Kidney (tissue), 13 donors: ENCODE measurements at regions not wholly inside any gene's neighbourhood (a gene's known extent, or its start where the extent isn't known, plus 50 kb on each side); places are given as distances from the start of the nearest gene placed in this dataset.

Experiments used
- DNase-seq, 5 donors: peaks; one replicate each; pipeline ENCODE4 v3.0.0-alpha.2; 2013 to 2020
- FAIRE-seq: peaks from 2 replicates; lab custom pipeline; 2012; peaks lifted over from hg19 to GRCh38; lab: Jason Lieb, UNC
- H3K27ac ChIP-seq, 2 donors: one replicate each; pipeline ENCODE4 v1.7.0; 2013; ENCODE audit warnings: low read depth in 2 of 2, low read length in 2 of 2, inconsistent platforms in 1 of 2
- H3K27me3 ChIP-seq: one replicate; pipeline ENCODE4 v1.7.1; 2013; ENCODE audit warnings: low read length, inconsistent platforms; ENCODE audit not compliant: control insufficient read depth, insufficient read depth
- H3K36me3 ChIP-seq, 3 donors: one replicate each; pipeline versions ENCODE4 v1.7.0 to v1.7.1; 2013; ENCODE audit warnings: low read length in 3 of 3, control low read depth in 1 of 3, inconsistent platforms in 1 of 3; ENCODE audit not compliant: insufficient read depth in 3 of 3, control insufficient read depth in 2 of 3
- H3K4me1 ChIP-seq, 3 donors: one replicate each; pipeline versions ENCODE4 v1.7.0 to v1.7.1; 2013; ENCODE audit warnings: low read length in 3 of 3, inconsistent platforms in 1 of 3, low read depth in 1 of 3; ENCODE audit not compliant: control insufficient read depth in 2 of 3, insufficient read depth in 2 of 3
- H3K4me3 ChIP-seq, 3 donors: one replicate each; pipeline versions ENCODE4 v1.7.0 to v1.8.1; 2013; ENCODE audit warnings: low read length in 3 of 3, control low read depth in 1 of 3, inconsistent platforms in 1 of 3
- H3K9ac ChIP-seq, 3 donors: one replicate each; pipeline versions ENCODE4 v1.7.0 to v1.7.1; 2013; ENCODE audit warnings: low read length in 3 of 3, control low read depth in 1 of 3, inconsistent platforms in 1 of 3
- H3K9me3 ChIP-seq, 3 donors: one replicate each; pipeline versions ENCODE4 v1.7.0 to v1.7.1; 2013; ENCODE audit warnings: low read length in 3 of 3, control low read depth in 1 of 3, inconsistent platforms in 1 of 3; ENCODE audit not compliant: control insufficient read depth in 2 of 3, insufficient read depth in 1 of 3
- CTCF ChIP-seq: IDR thresholded peaks from 3 replicates; pipeline ENCODE4 v1.5.1; 2012; ENCODE audit warnings: mild to moderate bottlenecking, moderate library complexity, borderline replicate concordance; ENCODE audit not compliant: insufficient read depth; ENCODE audit errors: extremely low read depth
- intact Hi-C: fragments of 100-400 bp; cut with DNase I; formaldehyde crosslinking; loops from one replicate; pipeline ENCODE4 v1.11.1; 2022
- donor health status: control.
- donor health status: control.
- donor health status: control.
- donor health status: control.
- donor health status: control.
- donor health status: DM: yes; HTN: yes; CAD: no.
- donor health status: Normal renal cell carcinoma (clear cell type).

- H3K36me3 ChIP-seq: no peaks in the 10 kb centered on the region
- H3K27ac ChIP-seq: no peak overlapping the region
- intact Hi-C loops: no loop called here
- no peak overlapping the region for H3K9ac ChIP-seq
- no peak for FAIRE-seq
- no peaks in the 10 kb centered on the region for H3K4me1 ChIP-seq
- H3K4me3 ChIP-seq: no peak overlapping the region
- no peak for DNase-seq
- H3K27me3 ChIP-seq: no peaks in the 10 kb centered on the region
- H3K9me3 ChIP-seq: no peaks in the 10 kb centered on the region
- TF ChIP-seq CTCF: no peak
Observed at GRCh38 chr2:173657996-173658717, 303.5 kb downstream of the CDCA7 start.

GRCh38 chr2:173658946-173659371 is 304.3 kb downstream of the CDCA7 start:
- FAIRE-seq (no peak), DNase-seq (no peak)
- Histone ChIP-seq H3K27me3 (no peaks in the 10 kb centered on the region), H3K27ac (no peak overlapping the region), H3K9me3 (no peaks in the 10 kb centered on the region), H3K4me1 (no peaks in the 10 kb centered on the region), H3K9ac (no peak overlapping the region), H3K4me3 (no peak overlapping the region), H3K36me3 (no peaks in the 10 kb centered on the region)
- intact Hi-C loops: no loop called here
- TF ChIP-seq CTCF: no peak

GRCh38 chr2:173659509-173659908 is 304.8 kb downstream of the CDCA7 start:
- Histone ChIP-seq H3K4me3 (no peak overlapping the region), H3K9me3 (no peaks in the 10 kb centered on the region), H3K4me1 (no peaks in the 10 kb centered on the region), H3K27me3 (no peaks in the 10 kb centered on the region), H3K9ac (no peak overlapping the region), H3K27ac (no peak overlapping the region), H3K36me3 (no peaks in the 10 kb centered on the region)
- intact Hi-C loops: no loop called here
- no peak for TF ChIP-seq CTCF
- FAIRE-seq: no peak
- DNase-seq: no peak
